Activated T-cell treated with anti-CD3 and anti-CD28 coated beads, Interleukin-2, amount 50 U/mL, for 4 hours (primary cell): ENCODE measurements at regions not wholly inside any gene's neighbourhood (a gene's known extent, or its start where the extent isn't known, plus 50 kb on each side); places are given as distances from the start of the nearest gene placed in this dataset.
"Not testable (repeated sequence)": the region's sequence is repeated elsewhere in the genome, so short reads cannot be mapped to it uniquely, and the experiment has no call there.

Source experiments
- ATAC-seq, 2 donors: fragments of 200-7000 bp; cut with Tn5 transposase; one replicate each; pipeline ENCODE4 v1.10.0; 2021
- DNase-seq: peaks from one replicate; pipeline ENCODE4 v3.0.0-alpha.2; 2020
- H3K27me3 Mint-ChIP-seq: one replicate; pipeline ENCODE4 v1.8.0; 2021; ENCODE audit warnings: low read depth, mixed read lengths
- H3K36me3 Mint-ChIP-seq: one replicate; pipeline ENCODE4 v1.8.0; 2022; ENCODE audit warnings: mixed read lengths; ENCODE audit not compliant: insufficient read depth
- H3K4me1 Mint-ChIP-seq: one replicate; pipeline ENCODE4 v1.8.0; 2021; ENCODE audit warnings: low read depth, mixed read lengths
- H3K4me3 Mint-ChIP-seq: one replicate; pipeline ENCODE4 v1.8.0; 2021; ENCODE audit warnings: mild to moderate bottlenecking, moderate library complexity, mixed read lengths
- H3K9me3 Mint-ChIP-seq: one replicate; pipeline ENCODE4 v1.8.0; 2021; ENCODE audit warnings: mixed read lengths

DNA sequence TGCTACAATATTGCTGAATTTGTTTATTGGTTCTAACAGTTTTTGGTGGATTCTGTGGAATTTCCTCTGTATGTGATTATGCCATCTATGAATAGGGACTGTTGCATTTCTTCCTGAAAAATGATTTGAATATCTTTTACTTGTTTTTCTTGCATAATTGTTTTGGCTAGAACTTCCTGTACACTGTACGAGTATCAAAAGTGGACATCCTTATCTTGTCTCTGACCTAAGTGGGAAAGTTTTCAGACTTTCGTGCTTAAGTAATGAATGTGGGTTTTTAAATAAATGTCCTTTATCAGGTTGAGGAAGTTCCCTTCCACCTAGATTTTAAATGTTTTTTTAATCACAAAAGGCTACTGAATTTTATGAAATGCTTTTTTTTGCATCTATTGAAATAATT is 203.8 kb upstream of the ATP10A start:
- no peaks in the 10 kb centered on the region for H3K4me1 Mint-ChIP-seq
- ATAC-seq (no peak), DNase-seq (no peak)
- no peaks in the 10 kb centered on the region for H3K9me3 Mint-ChIP-seq
- no peaks in the 10 kb centered on the region for H3K36me3 Mint-ChIP-seq
- H3K4me3 Mint-ChIP-seq, result no peak overlapping the region
- H3K27me3 Mint-ChIP-seq, result peaks cover 12% of the 10 kb centered on the region

GRCh38 chr15:26065723-26066122 is 202.6 kb upstream of the ATP10A start:
- Mint-ChIP-seq H3K27me3 (peaks cover 9% of the 10 kb centered on the region), H3K36me3 (no peaks in the 10 kb centered on the region)
- no peak for ATAC-seq

DNA sequence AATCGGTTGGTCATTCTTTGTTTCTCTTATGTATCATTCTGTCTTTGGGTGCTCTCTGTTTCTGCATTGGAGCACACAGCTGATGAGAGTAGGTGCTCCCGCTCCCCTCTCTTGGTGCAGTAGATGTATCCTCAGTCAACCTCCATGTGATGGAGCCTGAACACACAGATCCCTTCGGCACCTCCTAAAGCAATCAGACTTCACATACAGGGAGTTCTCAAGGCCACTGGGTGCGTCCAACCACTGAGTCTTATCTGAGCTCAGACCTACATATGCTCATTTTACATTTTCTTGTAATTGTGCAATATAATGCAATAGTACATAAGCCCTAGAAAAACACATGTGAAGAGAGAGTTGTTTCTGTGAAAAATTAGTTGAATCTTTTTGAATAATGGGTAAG is 198.1 kb upstream of the ATP10A start:
- no peaks in the 10 kb centered on the region for H3K36me3 Mint-ChIP-seq
- no peak for ATAC-seq
- H3K9me3 Mint-ChIP-seq, result no peaks in the 10 kb centered on the region
- DNase-seq, result no peak
- no peaks in the 10 kb centered on the region for H3K4me1 Mint-ChIP-seq
- H3K4me3 Mint-ChIP-seq, result no peak overlapping the region
- H3K27me3 Mint-ChIP-seq, result peaks cover 9% of the 10 kb centered on the region

More at GRCh38 chr15:26065723-26066122, 202.6 kb upstream of the ATP10A start:
- no peak overlapping the region for H3K4me3 Mint-ChIP-seq
- no peak for DNase-seq
- no peaks in the 10 kb centered on the region for H3K4me1 Mint-ChIP-seq
- H3K9me3 Mint-ChIP-seq, result no peaks in the 10 kb centered on the region

GRCh38 chr15:26056766-26057165 is 193.6 kb upstream of the ATP10A start:
- H3K9me3 Mint-ChIP-seq, H3K4me1 Mint-ChIP-seq, ATAC-seq, DNase-seq, H3K4me3 Mint-ChIP-seq, H3K36me3 Mint-ChIP-seq: not testable (repeated sequence)
- peaks cover 26% of the 10 kb centered on the region for H3K27me3 Mint-ChIP-seq

GRCh38 chr15:26051761-26052675 is 188.9 kb upstream of the ATP10A start:
- Mint-ChIP-seq H3K4me3 (no peak overlapping the region), H3K27me3 (peaks cover 22% of the 10 kb centered on the region), H3K36me3 (no peaks in the 10 kb centered on the region), H3K9me3 (no peaks in the 10 kb centered on the region), H3K4me1 (no peaks in the 10 kb centered on the region)
- ATAC-seq (no peak), DNase-seq (no peak)

DNA sequence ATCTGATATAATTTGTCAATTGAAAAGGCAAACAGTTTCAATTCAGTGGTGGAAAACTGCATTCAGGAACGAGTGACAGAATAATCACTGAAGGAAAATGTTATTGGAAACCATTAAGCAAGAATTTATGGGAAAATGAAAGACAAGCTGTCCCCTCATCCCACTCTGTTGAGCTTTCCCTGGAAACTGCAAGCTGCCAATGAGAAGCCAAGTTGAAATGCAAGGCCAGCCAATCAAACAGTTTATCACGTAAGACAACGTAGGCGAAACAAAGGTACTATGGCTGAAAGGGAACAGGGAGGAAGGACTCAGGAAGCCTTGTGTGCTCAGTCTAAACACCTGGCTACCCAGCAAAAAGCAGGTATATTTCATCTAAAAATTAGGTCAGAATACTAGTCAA is 187.9 kb upstream of the ATP10A start:
- no peak for ATAC-seq
- peaks cover 30% of the 10 kb centered on the region for H3K27me3 Mint-ChIP-seq
- no peaks in the 10 kb centered on the region for H3K4me1 Mint-ChIP-seq
- DNase-seq, result no peak
- no peak overlapping the region for H3K4me3 Mint-ChIP-seq
- H3K9me3 Mint-ChIP-seq, result no peaks in the 10 kb centered on the region
- H3K36me3 Mint-ChIP-seq, result no peaks in the 10 kb centered on the region

GRCh38 chr15:26049900-26050657 is 187.0 kb upstream of the ATP10A start:
- H3K36me3 Mint-ChIP-seq, result no peaks in the 10 kb centered on the region
- H3K4me3 Mint-ChIP-seq, result no peak overlapping the region
- no peaks in the 10 kb centered on the region for H3K9me3 Mint-ChIP-seq
- H3K4me1 Mint-ChIP-seq, result no peaks in the 10 kb centered on the region
- ATAC-seq, result no peak
- no peak for DNase-seq
- peaks cover 28% of the 10 kb centered on the region for H3K27me3 Mint-ChIP-seq

- peaks cover 23% of the 10 kb centered on the region for H3K27me3 Mint-ChIP-seq
- DNase-seq (no peak), ATAC-seq (no peak)
- H3K9me3 Mint-ChIP-seq, result no peaks in the 10 kb centered on the region
- H3K36me3 Mint-ChIP-seq, result no peaks in the 10 kb centered on the region
- no peak overlapping the region for H3K4me3 Mint-ChIP-seq
- H3K4me1 Mint-ChIP-seq, result no peaks in the 10 kb centered on the region
These were observed 185.5 kb upstream of the ATP10A start for GRCh38 chr15:26048669-26049068.

DNA sequence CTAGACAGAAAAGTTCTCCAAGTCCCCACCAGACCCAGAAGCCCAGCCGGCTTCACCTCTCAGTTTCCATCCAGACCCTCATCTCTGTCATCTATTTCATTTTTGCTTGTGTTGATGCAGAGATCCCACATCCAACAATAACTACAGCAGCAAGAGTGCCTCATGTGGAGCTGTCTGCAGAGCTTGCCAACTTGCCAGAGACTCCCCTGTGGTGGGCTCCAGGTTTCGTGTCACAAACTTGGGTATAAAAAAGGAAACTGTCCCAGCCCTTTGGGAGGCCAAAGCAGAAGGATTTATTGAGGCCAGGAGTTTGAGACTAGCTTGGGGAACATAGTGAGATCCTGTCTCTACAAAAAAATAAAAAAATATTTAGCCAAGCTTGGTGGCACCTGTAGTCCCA is 182.4 kb upstream of the ATP10A start:
- H3K4me1 Mint-ChIP-seq, result no peaks in the 10 kb centered on the region
- H3K36me3 Mint-ChIP-seq, result no peaks in the 10 kb centered on the region
- no peak for DNase-seq
- ATAC-seq, result no peak
- no peaks in the 10 kb centered on the region for H3K9me3 Mint-ChIP-seq
- no peak overlapping the region for H3K4me3 Mint-ChIP-seq
- H3K27me3 Mint-ChIP-seq, result peaks cover 21% of the 10 kb centered on the region

GRCh38 chr15:26043018-26043417 is 179.9 kb upstream of the ATP10A start:
- no peak for DNase-seq
- H3K27me3 Mint-ChIP-seq, result peaks cover 31% of the 10 kb centered on the region
- no peaks in the 10 kb centered on the region for H3K9me3 Mint-ChIP-seq
- ATAC-seq, result no peak
- H3K4me1 Mint-ChIP-seq, result no peaks in the 10 kb centered on the region
- H3K4me3 Mint-ChIP-seq, result no peak overlapping the region
- no peaks in the 10 kb centered on the region for H3K36me3 Mint-ChIP-seq

DNA sequence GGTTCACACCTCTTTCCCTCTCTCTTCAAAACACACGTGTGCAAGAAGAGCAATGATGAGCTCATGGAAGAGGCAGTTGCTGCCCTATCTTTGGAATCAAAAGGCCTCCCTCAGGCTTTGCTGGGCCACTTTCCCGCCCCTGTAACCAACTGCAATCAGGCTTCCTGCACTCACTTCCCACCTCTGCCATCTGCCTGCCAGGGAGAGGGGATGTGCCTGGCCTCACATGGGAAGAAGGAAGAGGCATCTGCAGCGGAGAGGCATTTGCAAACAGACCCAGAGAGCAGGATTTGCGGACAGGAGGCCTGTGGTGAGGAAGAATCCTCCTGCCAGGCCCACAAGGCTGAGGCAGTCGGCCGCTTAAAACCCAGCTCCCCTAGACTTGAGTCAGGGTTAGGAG is 175.6 kb upstream of the ATP10A start:
- no peak for ATAC-seq
- Mint-ChIP-seq H3K4me1 (no peaks in the 10 kb centered on the region), H3K9me3 (no peaks in the 10 kb centered on the region), H3K27me3 (peaks cover 21% of the 10 kb centered on the region), H3K4me3 (no peak overlapping the region), H3K36me3 (no peaks in the 10 kb centered on the region)
- no peak for DNase-seq

DNA sequence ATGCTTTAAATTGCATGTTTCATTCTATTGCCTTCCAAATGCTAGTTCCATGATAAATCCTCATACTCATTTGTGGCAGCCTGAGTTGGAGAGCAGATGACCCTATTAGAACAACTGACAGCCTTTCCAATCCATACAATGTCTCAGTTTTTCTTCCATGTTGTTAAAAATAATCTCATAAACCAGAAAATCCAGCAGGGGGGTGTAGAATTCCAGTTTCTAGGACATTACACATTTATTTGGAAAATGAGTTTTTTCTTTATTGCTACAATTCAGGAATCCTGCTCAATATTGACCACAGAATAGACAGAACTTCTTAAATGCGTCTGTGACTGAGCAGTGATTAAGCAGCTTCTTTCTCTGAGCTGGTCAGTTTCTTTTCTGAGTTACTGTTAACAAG is 174.2 kb upstream of the ATP10A start:
- no peaks in the 10 kb centered on the region for H3K4me1 Mint-ChIP-seq
- ATAC-seq, result no peak
- H3K36me3 Mint-ChIP-seq, result no peaks in the 10 kb centered on the region
- no peak for DNase-seq
- H3K27me3 Mint-ChIP-seq, result peaks cover 16% of the 10 kb centered on the region
- H3K9me3 Mint-ChIP-seq, result no peaks in the 10 kb centered on the region
- H3K4me3 Mint-ChIP-seq, result no peak overlapping the region

- Mint-ChIP-seq H3K9me3 (no peaks in the 10 kb centered on the region), H3K27me3 (peaks cover 13% of the 10 kb centered on the region), H3K36me3 (no peaks in the 10 kb centered on the region), H3K4me3 (no peak overlapping the region), H3K4me1 (no peaks in the 10 kb centered on the region)
- DNase-seq, result no peak
- no peak for ATAC-seq
These were observed 170.4 kb upstream of the ATP10A start for GRCh38 chr15:26033493-26033892.

DNA sequence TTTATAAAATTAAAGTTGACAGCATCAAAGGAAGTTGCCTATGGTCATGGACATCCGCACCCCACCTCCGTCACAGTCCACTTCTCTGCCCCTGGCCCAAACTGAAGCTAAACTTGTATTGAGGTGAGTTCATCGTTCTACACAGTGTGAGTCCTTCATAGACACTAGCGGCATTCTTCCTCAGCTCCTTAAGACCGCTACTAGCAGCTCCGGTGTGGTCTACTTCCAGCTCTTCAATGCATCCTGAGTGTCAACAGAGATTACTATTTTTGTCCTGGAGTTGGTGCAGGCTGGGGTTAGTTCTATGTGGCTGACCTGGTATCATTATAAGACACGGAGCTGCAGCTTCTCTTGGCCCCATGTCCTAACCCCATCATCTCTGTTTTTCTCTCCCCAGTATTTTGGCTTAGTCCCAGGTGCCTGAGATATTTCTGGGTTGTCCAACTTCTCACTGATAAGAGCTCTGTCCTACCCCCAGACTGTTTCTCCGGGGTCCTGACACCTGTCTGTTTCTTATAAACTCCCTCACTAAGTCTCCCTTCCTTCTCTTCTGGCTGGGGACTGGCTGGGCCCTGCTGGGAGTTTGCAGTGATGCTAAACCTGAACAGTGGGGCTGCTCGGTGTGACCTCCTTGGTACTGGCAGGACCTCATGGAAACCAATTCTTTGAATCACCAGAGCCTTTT is 169.2 kb upstream of the ATP10A start:
- no peak overlapping the region for H3K4me3 Mint-ChIP-seq
- no peak for ATAC-seq
- no peaks in the 10 kb centered on the region for H3K9me3 Mint-ChIP-seq
- no peak for DNase-seq
- H3K36me3 Mint-ChIP-seq, result no peaks in the 10 kb centered on the region
- peaks cover 10% of the 10 kb centered on the region for H3K27me3 Mint-ChIP-seq
- H3K4me1 Mint-ChIP-seq, result no peaks in the 10 kb centered on the region
